Activated naive CD4-positive, alpha-beta T cell treated with anti-CD3 and anti-CD28 coated beads, Interleukin-2, amount 50 U/mL, for 24 hours (primary cell): ENCODE measurements at regions not wholly inside any gene's neighbourhood (a gene's known extent, or its start where the extent isn't known, plus 50 kb on each side); places are given as distances from the start of the nearest gene placed in this dataset.

Experiments used
- H3K27ac Mint-ChIP-seq: one replicate; pipeline ENCODE4 v1.8.0; 2021; ENCODE audit warnings: mild to moderate bottlenecking, mixed read lengths
- H3K27me3 Mint-ChIP-seq: one replicate; pipeline ENCODE4 v1.8.0; 2021; ENCODE audit warnings: mixed read lengths
- H3K36me3 Mint-ChIP-seq: one replicate; pipeline ENCODE4 v1.8.0; 2021; ENCODE audit warnings: mixed read lengths
- H3K4me1 Mint-ChIP-seq: one replicate; pipeline ENCODE4 v1.8.0; 2021; ENCODE audit warnings: mixed read lengths
- H3K4me3 Mint-ChIP-seq: one replicate; pipeline ENCODE4 v1.8.0; 2021; ENCODE audit warnings: mild to moderate bottlenecking, mixed read lengths
- H3K9me3 Mint-ChIP-seq: one replicate; pipeline ENCODE4 v1.8.0; 2021; ENCODE audit warnings: mixed read lengths

GRCh38 chr14:51513933-51514332 is 137.8 kb upstream of the FRMD6 start:
- Mint-ChIP-seq H3K27me3 (peaks cover 8% of the 10 kb centered on the region), H3K36me3 (no peaks in the 10 kb centered on the region), H3K4me3 (no peak overlapping the region), H3K4me1 (no peaks in the 10 kb centered on the region), H3K27ac (no peak overlapping the region), H3K9me3 (no peaks in the 10 kb centered on the region)

- H3K9me3 Mint-ChIP-seq: no peaks in the 10 kb centered on the region
Measured at GRCh38 chr14:51515611-51516010, 136.1 kb upstream of the FRMD6 start.

GRCh38 chr14:51516706-51517395 is 134.9 kb upstream of the FRMD6 start:
- Mint-ChIP-seq H3K36me3 (no peaks in the 10 kb centered on the region), H3K27me3 (peaks cover 11% of the 10 kb centered on the region), H3K27ac (no peak overlapping the region), H3K4me1 (no peaks in the 10 kb centered on the region), H3K9me3 (no peaks in the 10 kb centered on the region), H3K4me3 (no peak overlapping the region)

More at GRCh38 chr14:51515611-51516010, 136.1 kb upstream of the FRMD6 start:
- no peaks in the 10 kb centered on the region for H3K36me3 Mint-ChIP-seq
- peaks cover 11% of the 10 kb centered on the region for H3K27me3 Mint-ChIP-seq
- no peaks in the 10 kb centered on the region for H3K4me1 Mint-ChIP-seq
- H3K4me3 Mint-ChIP-seq: no peak overlapping the region
- H3K27ac Mint-ChIP-seq: no peak overlapping the region

GRCh38 chr14:51518280-51518679 is 133.4 kb upstream of the FRMD6 start:
- Mint-ChIP-seq H3K36me3 (no peaks in the 10 kb centered on the region), H3K27ac (no peak overlapping the region), H3K4me3 (no peak overlapping the region), H3K9me3 (no peaks in the 10 kb centered on the region), H3K4me1 (no peaks in the 10 kb centered on the region), H3K27me3 (peaks cover 11% of the 10 kb centered on the region)

- no peaks in the 10 kb centered on the region for H3K4me1 Mint-ChIP-seq
- H3K27me3 Mint-ChIP-seq: peaks cover 11% of the 10 kb centered on the region
- no peaks in the 10 kb centered on the region for H3K36me3 Mint-ChIP-seq
- H3K4me3 Mint-ChIP-seq: no peak overlapping the region
- H3K27ac Mint-ChIP-seq: no peak overlapping the region
- H3K9me3 Mint-ChIP-seq: no peaks in the 10 kb centered on the region
Measured at GRCh38 chr14:51518711-51519110, 133.0 kb upstream of the FRMD6 start.

- Mint-ChIP-seq H3K27me3 (peaks cover 9% of the 10 kb centered on the region), H3K4me3 (no peak overlapping the region), H3K9me3 (no peaks in the 10 kb centered on the region), H3K27ac (no peak overlapping the region), H3K36me3 (no peaks in the 10 kb centered on the region), H3K4me1 (no peaks in the 10 kb centered on the region)
Measured at GRCh38 chr14:51520087-51520486, 131.6 kb upstream of the FRMD6 start.

- no peaks in the 10 kb centered on the region for H3K4me1 Mint-ChIP-seq
- peaks cover 8% of the 10 kb centered on the region for H3K27me3 Mint-ChIP-seq
- no peak overlapping the region for H3K27ac Mint-ChIP-seq
- H3K36me3 Mint-ChIP-seq: no peaks in the 10 kb centered on the region
- no peak overlapping the region for H3K4me3 Mint-ChIP-seq
- H3K9me3 Mint-ChIP-seq: no peaks in the 10 kb centered on the region
Measured at GRCh38 chr14:51521764-51522163, 129.9 kb upstream of the FRMD6 start.

GRCh38 chr14:51523243-51523642 is 128.5 kb upstream of the FRMD6 start:
- Mint-ChIP-seq H3K4me3 (no peak overlapping the region), H3K27ac (no peak overlapping the region), H3K4me1 (no peaks in the 10 kb centered on the region), H3K36me3 (no peaks in the 10 kb centered on the region), H3K9me3 (no peaks in the 10 kb centered on the region), H3K27me3 (peaks cover 7% of the 10 kb centered on the region)

GRCh38 chr14:51525739-51526138 is 126.0 kb upstream of the FRMD6 start:
- peaks cover 9% of the 10 kb centered on the region for H3K27me3 Mint-ChIP-seq
- H3K36me3 Mint-ChIP-seq: no peaks in the 10 kb centered on the region
- no peaks in the 10 kb centered on the region for H3K9me3 Mint-ChIP-seq
- H3K4me3 Mint-ChIP-seq: no peak overlapping the region
- no peak overlapping the region for H3K27ac Mint-ChIP-seq
- no peaks in the 10 kb centered on the region for H3K4me1 Mint-ChIP-seq

GRCh38 chr14:51527073-51527472 is 124.6 kb upstream of the FRMD6 start:
- no peak overlapping the region for H3K27ac Mint-ChIP-seq
- H3K36me3 Mint-ChIP-seq: no peaks in the 10 kb centered on the region
- peaks cover 9% of the 10 kb centered on the region for H3K27me3 Mint-ChIP-seq
- no peaks in the 10 kb centered on the region for H3K4me1 Mint-ChIP-seq
- H3K4me3 Mint-ChIP-seq: no peak overlapping the region
- H3K9me3 Mint-ChIP-seq: no peaks in the 10 kb centered on the region

GRCh38 chr14:51529736-51530135 is 122.0 kb upstream of the FRMD6 start:
- H3K9me3 Mint-ChIP-seq: no peaks in the 10 kb centered on the region
- no peak overlapping the region for H3K4me3 Mint-ChIP-seq
- H3K4me1 Mint-ChIP-seq: no peaks in the 10 kb centered on the region
- no peaks in the 10 kb centered on the region for H3K36me3 Mint-ChIP-seq
- no peak overlapping the region for H3K27ac Mint-ChIP-seq
- peaks cover 9% of the 10 kb centered on the region for H3K27me3 Mint-ChIP-seq

GRCh38 chr14:51533160-51533559 is 118.5 kb upstream of the FRMD6 start:
- H3K27ac Mint-ChIP-seq: no peak overlapping the region
- H3K4me1 Mint-ChIP-seq: no peaks in the 10 kb centered on the region
- H3K4me3 Mint-ChIP-seq: no peak overlapping the region
- peaks cover 5% of the 10 kb centered on the region for H3K27me3 Mint-ChIP-seq
- peaks cover 4% of the 10 kb centered on the region for H3K9me3 Mint-ChIP-seq
- H3K36me3 Mint-ChIP-seq: no peaks in the 10 kb centered on the region

- H3K4me3 Mint-ChIP-seq: no peak overlapping the region
- no peak overlapping the region for H3K27ac Mint-ChIP-seq
- H3K27me3 Mint-ChIP-seq: no peaks in the 10 kb centered on the region
- H3K9me3 Mint-ChIP-seq: peaks cover 4% of the 10 kb centered on the region
- H3K36me3 Mint-ChIP-seq: no peaks in the 10 kb centered on the region
- H3K4me1 Mint-ChIP-seq: no peaks in the 10 kb centered on the region
Measured at GRCh38 chr14:51533872-51534553, 117.7 kb upstream of the FRMD6 start.

GRCh38 chr14:51534610-51535011 is 117.1 kb upstream of the FRMD6 start:
- H3K9me3 Mint-ChIP-seq: peaks cover 4% of the 10 kb centered on the region
- H3K27me3 Mint-ChIP-seq: peaks cover 2% of the 10 kb centered on the region
- H3K27ac Mint-ChIP-seq: no peak overlapping the region
- H3K4me3 Mint-ChIP-seq: no peak overlapping the region
- no peaks in the 10 kb centered on the region for H3K36me3 Mint-ChIP-seq
- no peaks in the 10 kb centered on the region for H3K4me1 Mint-ChIP-seq

- H3K9me3 Mint-ChIP-seq: peaks cover 4% of the 10 kb centered on the region
- no peaks in the 10 kb centered on the region for H3K36me3 Mint-ChIP-seq
- H3K27me3 Mint-ChIP-seq: peaks cover 2% of the 10 kb centered on the region
- no peaks in the 10 kb centered on the region for H3K4me1 Mint-ChIP-seq
- H3K27ac Mint-ChIP-seq: no peak overlapping the region
- H3K4me3 Mint-ChIP-seq: no peak overlapping the region
Measured at GRCh38 chr14:51535443-51536044, 116.2 kb upstream of the FRMD6 start.

GRCh38 chr14:51538973-51539372 is 112.7 kb upstream of the FRMD6 start:
- Mint-ChIP-seq H3K4me3 (no peak overlapping the region), H3K9me3 (peaks cover 4% of the 10 kb centered on the region), H3K27ac (no peak overlapping the region), H3K4me1 (no peaks in the 10 kb centered on the region), H3K36me3 (no peaks in the 10 kb centered on the region), H3K27me3 (peaks cover 5% of the 10 kb centered on the region)
